Hippocampal formation (tissue), 2 donors: ENCODE measurements at regions not wholly inside any gene's neighbourhood (a gene's known extent, or its start where the extent isn't known, plus 50 kb on each side); places are given as distances from the start of the nearest gene placed in this dataset.

Source experiments
- DNase-seq, 2 donors: peaks; one replicate each; lab custom pipeline; 2025; lab: John Stamatoyannopoulos, UW

DNA sequence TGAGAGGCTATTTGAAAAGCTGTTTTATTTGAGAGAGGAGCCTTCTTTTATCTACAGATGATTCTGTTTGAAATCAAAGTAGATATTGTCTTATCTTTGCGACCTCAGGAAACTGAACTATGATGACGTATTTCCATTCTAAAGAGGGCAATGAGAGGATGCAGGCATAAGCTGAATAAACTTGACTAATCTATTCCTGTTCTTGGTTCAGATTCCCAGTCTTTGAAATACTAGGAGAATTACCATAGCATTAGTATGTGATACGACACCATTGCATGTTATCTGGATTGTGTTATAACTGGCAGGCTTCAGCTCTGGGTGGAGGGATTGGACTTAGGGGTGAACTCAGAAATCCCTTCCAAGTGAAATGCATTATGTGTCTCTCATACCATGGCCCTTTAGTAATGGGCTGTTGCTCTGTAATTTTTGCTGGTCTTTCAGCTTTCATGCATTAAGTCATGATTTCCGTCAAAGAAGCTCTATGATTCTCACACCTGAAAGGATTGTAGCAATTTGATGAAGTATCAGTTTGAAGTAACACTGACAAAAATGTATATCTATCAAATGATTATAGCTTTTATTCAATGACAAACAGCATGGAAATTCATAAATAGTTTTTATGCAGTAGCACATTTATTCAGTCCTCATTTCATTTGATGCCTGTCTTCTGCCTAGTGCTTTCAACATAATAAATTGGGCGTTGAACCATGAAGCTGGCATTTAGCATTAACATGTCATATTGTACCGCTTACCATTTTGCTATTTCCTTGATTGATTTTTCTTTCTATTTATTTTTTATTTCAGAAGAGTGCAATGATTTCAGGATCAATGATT, 138.4 kb upstream of the SPACA1 start:
- no peak for DNase-seq

DNA sequence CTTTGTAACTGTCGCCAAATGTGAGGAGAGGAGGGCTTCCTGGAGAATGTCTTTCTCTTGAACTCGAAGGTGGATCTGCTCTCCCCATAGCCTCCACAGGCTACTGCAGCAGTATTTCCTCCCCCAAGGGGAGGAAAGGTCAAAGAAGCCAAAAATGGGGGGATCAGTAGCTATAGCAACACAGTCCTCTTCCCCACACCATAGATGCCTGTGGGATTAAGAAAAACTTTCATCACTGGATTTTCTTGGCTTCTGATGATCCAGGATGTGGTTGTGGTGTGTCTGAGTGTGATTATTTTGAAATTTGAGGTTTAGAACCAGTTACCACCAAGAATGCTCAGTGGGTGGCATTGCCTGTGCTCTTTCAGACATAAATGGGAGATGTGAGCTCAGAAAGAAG, 140.1 kb upstream of the SPACA1 start:
- no peak for DNase-seq

DNA sequence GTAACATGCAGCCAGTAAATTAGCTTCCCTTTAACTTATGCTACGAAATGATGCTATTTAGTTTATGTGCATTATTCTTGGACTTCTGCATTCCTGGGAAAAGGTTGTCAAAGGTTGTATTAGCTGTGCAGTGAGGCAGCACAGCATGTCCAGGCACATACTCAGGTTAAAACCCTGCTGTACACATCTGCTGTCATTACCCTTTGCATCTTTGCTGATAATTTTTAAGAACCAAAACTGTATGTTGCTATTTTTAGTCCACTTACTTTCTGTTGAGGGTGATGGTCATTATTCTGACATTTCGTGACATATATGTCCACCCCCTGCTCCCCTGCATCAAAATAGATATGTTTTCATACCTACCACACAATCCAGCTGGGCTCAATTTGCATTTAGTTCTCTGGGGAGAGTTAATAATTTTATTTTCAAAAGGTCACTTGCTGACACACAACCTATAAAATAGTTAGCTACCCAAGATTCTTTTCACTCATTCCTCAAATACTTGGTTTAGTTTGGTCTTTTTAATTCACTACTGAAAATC, 142.5 kb upstream of the SPACA1 start:
- no peak for DNase-seq

DNA sequence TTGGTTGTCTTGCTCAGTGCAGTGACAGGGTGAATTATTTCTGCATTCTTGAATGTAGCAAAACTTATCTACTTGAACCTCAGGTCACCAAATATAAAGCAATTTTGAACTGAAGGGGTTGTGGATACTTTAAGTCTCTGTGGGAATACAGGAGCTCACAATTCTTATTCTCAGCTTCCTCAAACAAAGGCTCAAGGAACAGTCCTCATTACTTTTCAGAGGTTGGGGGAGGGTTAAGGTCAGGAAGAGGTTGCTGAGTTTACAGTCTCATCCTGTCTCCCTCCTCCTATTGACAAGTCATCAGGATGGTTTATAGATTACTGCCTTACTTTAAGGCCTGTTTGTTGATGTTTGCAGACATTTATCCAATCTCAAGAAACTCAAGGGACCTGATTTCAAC, 143.6 kb upstream of the SPACA1 start:
- DNase-seq, result no peak

DNA sequence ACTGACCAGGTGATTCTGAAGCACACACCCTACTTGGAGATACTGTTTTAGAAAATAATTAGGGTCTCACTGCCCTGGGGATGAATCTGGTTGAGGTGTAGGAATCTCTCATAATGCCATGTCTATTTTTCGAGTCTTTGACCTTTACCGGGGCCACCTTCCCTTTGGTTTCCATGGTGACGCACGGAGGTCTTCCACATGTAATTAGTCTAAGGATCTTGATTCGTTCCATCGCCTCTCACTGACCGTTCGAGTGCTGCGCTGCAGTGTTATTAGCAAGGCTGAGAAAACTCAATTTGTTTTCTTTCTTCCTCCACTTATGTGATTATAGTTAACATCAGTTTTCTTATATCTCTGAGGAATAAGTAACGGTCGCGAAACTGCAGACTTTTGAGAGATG, 144.3 kb upstream of the SPACA1 start:
- DNase-seq, result no peak

DNA sequence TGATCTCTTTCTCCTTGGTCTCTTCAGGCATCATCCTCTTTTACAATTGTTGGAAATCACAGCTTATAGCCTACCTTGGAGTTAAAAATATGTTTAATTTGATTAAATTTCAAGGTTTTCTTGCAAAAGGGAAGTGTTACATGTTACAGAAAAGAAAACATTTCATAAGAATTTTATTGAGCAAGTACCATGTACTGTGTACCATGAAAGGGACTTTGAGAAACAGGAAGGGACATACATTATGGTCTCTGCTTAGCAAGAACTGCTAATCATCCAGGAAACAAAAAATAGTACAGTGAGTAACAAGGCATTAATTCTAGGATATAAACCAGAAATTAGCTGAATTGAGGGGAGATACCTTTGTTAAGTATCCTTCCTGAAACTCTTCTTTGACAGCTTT, 145.3 kb upstream of the SPACA1 start:
- no peak for DNase-seq

DNA sequence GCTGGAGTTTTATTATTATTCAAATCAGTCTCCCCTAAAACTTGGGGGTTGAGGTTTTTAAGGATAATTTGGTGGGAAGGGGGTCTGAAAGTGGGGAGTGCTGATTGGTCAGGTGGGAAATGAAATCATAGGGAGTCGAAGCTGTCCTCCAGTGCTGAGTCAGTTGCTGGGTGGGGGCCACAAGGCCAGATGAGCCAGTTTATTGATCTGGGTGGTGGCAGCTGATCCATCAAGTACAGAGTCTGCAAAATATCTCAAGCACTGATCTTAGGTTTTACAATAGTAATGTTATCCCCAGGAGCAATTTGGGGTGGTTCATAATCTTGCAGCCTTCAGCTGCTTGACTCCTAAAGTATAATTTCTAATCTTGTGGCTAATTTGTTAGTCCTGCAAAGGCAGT, 146.0 kb upstream of the SPACA1 start:
- no peak for DNase-seq

DNA sequence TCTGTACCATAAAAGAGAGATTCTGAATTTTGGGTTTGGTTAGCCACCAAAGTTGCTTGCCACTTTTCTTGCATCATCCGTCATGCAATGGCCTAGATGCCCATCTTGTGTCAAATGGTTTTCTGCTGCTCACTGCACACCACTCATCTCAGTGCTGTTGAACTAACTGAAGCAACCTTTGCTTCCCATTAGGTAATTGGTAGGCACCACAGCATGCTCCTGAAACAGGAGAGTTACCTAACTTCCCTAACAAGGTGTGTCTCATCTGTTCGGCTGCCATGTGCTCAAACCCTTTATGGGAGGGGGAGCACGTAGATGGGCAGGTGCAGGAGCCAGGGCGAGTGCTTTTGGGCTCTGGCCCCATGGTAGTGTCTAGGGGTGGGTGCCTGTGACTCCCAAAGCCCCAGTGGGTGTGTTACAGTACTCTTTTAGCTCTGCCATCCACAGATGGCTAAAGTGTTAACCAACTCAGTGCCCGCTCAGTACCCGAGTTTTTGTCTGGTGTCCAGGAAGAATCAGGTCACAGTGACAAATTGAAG, 147.4 kb upstream of the SPACA1 start:
- DNase-seq, result no peak

DNA sequence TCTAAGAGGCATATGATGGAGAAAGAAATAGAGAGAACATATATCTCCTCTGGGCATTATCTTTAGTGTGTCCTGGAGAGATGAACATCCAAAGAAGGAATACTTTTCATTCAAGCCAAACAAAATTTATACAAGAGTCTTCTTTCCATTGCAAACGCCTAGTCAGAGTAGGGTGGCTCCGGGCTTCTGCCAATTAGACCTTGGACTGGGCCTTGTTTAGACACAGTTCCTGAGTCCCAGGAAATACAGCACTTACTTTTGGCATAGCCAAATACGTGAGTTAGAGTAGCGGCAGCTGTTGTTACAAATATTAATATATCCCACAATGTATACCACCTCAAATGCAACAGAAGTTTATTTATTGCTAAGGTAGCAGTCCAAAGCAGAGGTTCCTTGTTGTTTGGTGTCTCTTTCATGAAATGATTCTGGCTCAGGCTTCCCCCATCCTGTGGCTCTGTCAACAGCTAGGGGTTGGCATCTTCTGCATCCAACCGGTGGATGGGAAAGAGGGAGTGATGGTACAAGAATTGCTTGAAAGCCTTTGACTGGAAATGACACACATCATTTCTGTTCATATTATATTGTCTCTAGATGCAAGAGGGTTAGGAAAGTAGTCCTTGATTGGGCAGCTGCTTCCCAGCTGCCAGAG, 148.0 kb upstream of the SPACA1 start:
- no peak for DNase-seq

DNA sequence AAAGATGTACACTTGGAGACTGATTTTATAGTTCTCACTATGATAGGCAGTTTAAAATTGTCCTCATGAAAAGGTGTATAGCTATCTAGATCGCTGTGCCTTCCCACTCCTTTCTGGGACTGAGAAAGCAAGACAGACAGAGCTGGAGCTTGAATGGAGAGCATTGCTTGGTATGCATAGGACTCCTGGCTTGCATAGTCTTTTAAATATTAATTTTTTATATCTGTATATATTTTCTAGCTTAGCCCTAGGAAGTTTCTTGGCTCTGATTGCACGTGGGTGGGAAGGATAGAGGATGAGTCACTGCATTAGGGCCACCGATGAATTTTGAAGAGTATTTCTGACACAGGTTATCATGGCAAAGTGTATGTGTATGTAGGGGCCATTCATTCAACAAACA, 150.0 kb upstream of the SPACA1 start:
- DNase-seq, result no peak

DNA sequence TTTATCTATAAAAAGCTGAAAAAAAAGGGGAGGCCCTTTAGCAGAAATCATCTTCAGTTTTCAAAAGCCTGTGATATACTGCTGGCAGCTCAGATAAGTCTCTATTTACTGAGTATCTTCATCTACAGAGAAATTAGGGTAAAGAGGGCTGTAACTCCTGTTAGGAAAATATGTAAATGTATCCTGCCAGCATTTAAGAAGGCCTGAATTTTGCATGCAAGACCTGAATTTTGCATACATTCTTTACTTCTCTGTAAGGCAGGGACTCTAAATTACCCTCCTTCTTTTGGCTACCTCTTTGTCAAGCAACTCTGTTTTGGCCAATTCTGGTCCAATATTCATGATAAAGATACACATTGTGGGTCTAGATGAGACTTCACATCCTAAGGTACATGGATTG, 150.6 kb upstream of the SPACA1 start:
- DNase-seq, result no peak

DNA sequence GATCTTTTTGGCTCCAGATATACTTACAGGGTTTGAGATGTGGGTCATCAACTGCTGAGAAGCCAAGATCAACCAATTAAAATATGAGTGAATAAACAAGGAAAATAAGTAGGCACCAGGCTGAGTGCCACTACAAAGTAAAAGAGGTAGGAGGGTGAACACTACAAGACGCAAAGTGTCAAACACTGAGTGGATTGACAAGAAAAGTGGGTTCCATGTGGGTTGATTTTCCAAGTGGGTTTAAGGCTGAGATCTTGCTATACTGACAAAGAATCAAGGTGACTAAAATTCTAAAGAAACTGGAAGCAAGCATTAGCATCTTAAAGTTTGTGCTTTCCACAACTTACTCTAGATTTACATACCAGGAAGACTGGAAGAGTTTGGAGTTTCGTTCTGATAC, 160.4 kb upstream of the SPACA1 start:
- DNase-seq, result no peak

DNA sequence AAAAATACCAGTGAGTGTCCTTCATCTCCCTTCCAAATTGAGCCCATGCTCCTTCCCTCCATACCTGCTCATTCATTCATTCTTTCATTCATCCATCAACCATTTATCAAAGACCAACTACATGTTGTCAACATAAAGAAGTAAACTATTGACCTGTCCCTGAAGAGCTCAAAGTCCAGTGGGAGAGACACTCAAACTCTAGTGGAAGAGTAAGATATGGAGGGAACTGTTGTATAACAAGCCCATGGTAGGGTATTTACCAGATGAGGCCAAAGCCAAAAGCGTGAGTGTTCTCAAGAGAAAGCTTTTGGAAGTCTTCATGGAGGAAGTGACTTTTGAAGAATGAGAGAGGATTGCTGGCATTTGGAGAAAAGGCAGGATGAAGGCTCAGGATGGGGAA, 163.4 kb upstream of the SPACA1 start:
- DNase-seq, result no peak

DNA sequence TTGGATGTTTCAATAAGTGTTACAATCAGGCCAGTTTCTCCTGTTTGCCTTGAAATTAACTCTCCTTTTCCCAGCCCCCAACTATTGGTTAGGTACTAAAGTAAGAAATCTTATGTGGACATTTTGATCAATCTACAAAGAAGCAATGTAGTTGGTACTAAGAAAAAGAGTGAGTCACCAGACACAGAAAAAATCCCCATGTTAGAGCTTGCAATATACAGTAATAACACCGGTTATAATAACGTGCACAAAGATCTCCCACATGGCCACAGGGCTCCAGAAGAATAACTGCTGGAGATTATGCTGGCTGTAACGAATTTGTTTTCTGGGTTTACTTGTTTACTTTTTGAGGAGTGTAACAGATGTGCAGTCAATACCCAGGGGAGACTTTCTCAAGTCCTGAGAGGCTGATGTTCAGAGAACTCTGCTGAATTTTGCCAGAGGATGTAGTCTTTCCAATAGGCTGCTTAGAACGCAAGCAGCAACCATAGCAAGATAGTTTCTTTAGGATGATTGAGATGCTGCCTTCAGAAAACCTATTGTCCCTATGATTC, 166.2 kb upstream of the SPACA1 start:
- DNase-seq, result no peak

DNA sequence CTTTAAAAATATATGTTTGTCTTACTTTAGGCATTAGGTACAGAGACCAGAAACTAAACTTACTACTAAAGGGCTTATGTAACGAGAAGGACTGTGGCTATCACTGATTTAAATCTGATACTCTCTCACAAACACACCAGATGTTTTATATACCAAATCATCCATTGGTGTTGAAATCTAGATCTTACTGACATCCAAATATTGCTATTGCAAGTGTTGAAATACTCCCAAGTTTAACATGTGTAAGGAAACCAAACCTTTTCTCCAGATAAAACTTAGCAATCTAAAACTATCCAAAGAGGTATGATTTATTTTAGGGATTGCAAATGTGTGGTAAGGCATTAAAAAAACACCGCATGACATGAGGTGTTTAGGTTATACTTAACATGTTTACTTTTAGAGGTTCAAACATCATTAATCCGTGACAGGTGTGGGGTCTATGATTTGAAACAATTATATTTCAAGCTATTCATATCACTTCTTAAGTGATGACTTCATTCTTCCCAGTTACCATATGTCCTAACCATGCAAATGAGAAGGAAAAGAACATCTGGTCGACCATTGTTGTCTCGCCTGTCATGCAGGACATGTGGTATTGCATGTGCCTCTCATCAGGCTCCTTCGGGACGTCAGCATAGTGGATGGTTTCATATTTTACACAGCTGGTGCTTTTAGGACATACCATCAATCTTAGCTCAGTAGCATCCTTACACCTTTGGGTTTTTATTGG, 168.3 kb upstream of the SPACA1 start:
- DNase-seq, result no peak

DNA sequence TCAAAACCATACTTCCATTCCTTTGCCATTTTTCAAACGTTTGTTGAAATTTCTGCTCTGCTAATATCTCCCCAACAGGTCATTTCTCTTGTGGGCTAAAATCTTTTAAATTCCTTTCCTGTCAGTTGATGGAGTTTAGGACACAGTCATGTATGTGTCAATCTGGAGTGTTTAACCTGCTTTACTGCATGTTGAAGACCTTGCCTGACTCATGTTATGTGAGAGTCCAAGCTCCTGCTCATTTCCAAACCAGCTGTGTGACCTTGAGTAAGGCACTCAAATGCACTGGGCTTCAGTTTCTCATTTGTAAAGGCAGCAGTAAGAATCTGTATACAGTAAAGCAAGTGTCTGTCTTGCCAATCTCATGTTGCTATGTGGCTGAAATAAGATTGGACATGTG, 171.9 kb upstream of the SPACA1 start:
- no peak for DNase-seq

DNA sequence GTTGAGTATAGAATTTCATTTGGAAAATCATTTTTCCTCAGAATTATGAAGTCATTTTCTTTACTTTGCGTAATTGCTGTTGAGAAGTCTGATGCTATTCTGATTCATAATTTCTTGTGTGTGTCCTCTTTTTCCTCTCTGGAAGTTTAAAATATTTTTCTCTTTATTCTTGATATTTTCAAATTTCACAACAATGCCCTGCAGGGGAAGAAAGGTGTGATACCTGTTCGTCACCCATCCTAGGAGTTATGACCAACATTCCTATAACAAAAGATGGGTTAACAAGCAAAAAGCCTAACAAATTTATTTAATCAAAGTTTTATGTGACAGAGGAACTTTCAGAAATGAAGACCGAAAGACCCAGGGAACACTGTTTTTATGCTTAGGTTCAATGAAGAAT, 171.5 kb upstream of the AKIRIN2 start:
- DNase-seq, result no peak

DNA sequence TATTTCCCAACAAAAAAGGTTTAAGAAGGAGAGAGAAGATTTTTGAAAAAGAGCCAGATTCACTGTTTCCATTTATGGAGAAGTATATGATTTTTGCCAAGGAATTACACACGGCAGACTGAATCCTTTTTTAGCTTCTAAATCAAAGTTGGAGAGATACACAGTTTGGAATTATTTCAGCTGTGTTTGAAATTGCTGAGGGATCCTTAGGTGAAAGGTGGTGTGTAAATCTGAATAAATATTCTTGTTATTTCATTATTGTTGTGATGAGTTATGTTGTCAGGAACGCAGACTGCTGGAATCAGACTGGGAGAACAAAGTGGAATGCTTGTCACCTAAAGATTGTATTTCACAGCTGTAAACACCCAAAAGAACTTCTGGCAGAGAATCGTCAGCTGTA, 168.5 kb upstream of the AKIRIN2 start:
- no peak for DNase-seq

DNA sequence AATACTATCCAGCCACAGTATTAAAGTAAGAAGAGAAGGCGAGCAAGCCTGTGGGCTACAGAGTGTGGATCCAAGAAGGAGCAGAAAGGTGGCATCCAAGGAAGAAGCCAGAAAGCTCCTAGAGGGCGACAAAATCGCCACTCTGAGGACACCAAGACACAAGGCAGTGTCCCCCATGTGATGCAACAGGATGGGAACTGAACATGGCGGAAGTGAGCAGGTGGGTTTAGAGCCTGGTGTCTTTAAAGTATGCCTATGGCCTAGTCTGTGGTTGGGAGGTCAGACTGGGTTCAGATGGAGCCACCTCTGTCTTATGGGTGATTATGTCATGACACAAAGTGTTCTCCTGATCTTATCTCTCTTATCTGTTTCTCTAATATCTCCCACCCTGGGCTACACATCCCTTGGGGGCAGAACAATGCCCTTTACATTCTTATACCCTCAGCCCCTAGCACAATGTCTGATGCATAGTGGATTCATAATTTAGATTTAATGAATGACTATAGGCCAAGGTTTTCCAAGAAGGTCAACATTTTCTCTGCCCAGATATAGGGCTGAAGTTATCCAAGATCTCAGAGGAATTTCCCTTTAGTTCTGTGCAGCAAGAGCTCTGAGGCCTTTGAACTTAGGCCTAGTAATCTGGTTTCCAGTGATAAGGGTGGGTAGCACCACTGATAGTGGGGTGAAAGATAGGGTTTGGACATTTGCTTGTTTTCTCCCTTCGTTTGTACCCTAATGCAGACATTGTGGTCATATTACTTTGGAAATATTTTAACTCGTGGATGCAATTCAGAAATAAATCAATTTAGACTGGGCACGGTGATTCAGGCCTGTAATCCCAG, 167.3 kb upstream of the AKIRIN2 start:
- no peak for DNase-seq

DNA sequence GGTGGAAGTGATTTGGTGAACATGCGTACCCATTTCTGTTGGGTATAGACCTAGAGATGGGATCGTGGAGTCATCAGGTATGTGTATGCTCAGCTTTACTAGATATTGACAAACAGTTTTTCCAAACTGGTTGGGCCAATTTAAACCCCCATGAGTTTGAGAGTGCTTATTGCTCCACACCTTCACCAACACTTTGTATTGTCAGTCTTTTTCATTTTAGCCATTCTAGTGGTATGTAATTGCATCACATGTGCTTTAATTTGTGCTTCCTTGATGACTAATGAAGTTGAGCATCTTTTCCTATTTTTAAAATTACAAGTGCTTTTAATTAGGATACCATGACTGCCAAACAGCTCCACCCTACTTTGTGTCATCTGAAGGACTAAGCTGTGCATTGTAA, 158.9 kb upstream of the AKIRIN2 start:
- no peak for DNase-seq

DNA sequence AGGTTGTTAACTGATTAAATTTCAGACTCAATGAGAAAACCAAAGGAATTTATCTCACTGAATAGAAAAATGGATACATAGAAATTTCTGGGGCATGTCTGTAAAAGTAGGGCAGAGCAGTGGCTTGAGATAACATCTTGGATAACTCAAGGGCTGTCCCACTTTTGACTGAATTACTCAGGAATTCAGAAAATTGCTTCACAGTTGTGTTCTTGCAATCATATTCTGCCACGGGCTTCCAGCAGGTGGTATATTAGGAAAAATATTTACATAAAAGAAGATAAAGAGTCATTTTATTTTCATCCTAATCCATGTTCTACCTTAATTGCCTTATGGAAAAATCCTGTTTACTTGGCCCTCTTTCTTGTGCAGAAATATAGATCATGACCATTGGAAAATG, 156.4 kb upstream of the AKIRIN2 start:
- no peak for DNase-seq
